Coronary artery (tissue), 2 donors: ENCODE measurements at regions not wholly inside any gene's neighbourhood (a gene's known extent, or its start where the extent isn't known, plus 50 kb on each side); places are given as distances from the start of the nearest gene placed in this dataset.

Source experiments
- DNase-seq: peaks from one replicate; pipeline ENCODE4 v3.0.0-alpha.2; 2017; ENCODE audit warnings: low spot score
- H3K27ac ChIP-seq, 2 donors: fragments of 200-600 bp; sonication (generic); one replicate each; pipeline ENCODE4 v1.5.1; 2016 to 2019
- H3K4me3 ChIP-seq: fragments of 200-600 bp; sonication (generic); 2 replicates; pipeline ENCODE4 v1.5.1; 2016; ENCODE audit warnings: mild to moderate bottlenecking, moderate library complexity
- TF ChIP-seq, protein P1 (sequence below): fragments of 200-600 bp; sonication (generic); IDR thresholded peaks from one replicate; pipeline ENCODE4 v1.5.1; 2019; ENCODE audit warnings: antibody characterized with exemption

DNA sequence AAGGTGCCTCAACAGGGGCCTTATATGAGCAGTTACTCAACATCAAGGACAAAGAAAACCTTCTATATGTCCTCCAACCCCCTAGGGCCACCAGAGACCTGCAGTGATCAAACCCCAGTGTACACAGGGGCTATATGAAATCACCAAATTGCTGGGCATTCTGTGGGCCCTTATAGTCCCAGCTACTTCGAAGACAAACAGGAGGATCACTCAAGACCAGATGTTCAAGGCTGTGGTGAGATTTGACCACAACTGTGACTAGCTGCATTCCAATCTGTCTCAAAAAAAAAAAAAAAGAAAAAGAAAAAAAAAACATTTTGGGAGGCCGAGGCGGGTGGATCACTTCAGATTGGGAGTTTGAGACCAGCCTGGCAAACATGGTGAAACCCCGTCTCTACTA lies 51.0 kb upstream of the PRB2 start:
- no peak for DNase-seq
- H3K4me3 ChIP-seq: no peak overlapping the region
- no peak overlapping the region for H3K27ac ChIP-seq
- TF ChIP-seq, protein P1, sequence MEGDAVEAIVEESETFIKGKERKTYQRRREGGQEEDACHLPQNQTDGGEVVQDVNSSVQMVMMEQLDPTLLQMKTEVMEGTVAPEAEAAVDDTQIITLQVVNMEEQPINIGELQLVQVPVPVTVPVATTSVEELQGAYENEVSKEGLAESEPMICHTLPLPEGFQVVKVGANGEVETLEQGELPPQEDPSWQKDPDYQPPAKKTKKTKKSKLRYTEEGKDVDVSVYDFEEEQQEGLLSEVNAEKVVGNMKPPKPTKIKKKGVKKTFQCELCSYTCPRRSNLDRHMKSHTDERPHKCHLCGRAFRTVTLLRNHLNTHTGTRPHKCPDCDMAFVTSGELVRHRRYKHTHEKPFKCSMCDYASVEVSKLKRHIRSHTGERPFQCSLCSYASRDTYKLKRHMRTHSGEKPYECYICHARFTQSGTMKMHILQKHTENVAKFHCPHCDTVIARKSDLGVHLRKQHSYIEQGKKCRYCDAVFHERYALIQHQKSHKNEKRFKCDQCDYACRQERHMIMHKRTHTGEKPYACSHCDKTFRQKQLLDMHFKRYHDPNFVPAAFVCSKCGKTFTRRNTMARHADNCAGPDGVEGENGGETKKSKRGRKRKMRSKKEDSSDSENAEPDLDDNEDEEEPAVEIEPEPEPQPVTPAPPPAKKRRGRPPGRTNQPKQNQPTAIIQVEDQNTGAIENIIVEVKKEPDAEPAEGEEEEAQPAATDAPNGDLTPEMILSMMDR: no peak

DNA sequence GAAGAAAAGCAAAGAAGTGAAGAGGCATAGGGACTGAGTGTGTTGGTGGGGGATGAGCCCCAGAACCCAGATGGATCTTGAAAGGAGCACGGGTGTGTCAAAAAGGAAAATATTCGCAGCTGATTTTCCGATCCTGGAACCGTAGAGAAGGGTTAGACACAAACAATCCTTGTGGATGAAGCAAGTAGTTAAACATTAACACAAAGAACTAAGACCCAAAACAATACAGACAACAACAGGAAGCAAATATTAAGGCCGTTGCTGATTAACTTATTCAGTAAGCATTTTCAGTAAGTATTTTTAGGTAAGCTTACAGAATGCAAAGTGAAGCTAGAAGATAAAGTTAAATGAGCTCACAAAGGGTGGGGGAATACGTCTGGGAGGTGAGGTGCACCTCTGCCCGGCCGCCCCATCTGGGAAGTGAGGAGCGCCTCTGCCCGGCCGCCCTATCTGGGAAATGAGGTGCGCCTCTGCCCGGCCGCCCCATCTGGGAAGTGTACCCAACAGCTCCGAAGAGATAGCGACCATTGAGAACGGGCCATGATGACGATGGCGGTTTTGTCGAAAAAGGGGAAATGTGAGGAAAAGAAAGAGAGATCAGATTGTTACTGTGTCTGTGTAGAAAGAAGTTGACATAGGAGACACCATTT lies 62.8 kb upstream of the PRB2 start:
- Histone ChIP-seq H3K27ac (no peak overlapping the region), H3K4me3 (no peak overlapping the region)
- DNase-seq: no peak
- TF ChIP-seq, protein P1: no peak

DNA sequence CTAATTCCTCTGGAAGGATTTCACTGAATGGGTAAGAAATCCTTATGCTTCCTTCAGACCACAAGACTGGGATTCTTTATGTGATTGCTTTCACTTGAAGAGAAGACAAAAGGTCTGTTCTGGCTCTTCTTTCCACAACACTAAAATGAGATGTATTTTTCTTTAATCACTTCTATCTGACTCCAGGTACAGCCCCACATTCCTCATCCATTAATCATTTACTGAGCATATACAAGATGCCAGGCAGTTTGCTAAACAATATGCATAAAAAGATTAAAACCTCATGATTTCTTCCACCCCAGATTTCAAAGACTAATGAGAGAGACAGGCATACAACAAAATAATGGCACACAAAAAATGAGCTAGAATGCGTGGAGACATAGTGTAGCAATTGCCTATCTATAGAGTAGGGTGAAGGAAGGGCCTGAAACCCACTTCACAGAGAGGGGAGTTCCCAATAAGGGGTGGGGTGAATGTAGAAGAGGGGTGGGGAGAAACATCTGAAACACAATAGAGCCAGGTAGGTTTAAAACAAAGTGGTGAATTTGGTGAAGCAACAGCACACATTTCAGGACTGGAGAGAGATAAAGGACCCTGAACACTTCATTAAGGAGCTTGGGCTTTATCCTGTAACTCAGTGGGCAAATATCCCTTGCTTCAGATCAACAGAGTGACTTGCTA lies 65.1 kb upstream of the PRB2 start:
- TF ChIP-seq, protein P1: no peak
- Histone ChIP-seq H3K27ac (no peak overlapping the region), H3K4me3 (no peak overlapping the region)
- no peak for DNase-seq

DNA sequence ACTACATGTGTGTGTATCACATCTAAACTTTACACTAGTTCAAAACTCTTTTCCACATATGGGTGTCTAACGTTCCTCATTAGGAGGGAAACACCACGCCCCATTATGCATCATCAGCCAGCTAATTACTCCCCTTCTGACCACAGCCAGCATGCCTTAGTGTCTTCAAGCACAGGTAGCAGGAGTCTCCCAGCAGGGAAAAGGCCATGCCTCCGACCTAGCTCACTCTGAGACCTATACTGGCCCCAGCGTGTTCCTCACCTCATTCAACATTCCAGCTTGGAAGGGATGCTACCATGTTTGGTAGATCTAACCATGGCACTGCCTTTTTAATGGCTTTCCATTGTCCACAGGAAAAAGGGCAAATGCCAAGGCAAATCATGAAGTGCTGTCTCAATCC lies 66.1 kb upstream of the PRB2 start:
- H3K4me3 ChIP-seq: no peak overlapping the region
- no peak overlapping the region for H3K27ac ChIP-seq
- TF ChIP-seq, protein P1: no peak
- no peak for DNase-seq

DNA sequence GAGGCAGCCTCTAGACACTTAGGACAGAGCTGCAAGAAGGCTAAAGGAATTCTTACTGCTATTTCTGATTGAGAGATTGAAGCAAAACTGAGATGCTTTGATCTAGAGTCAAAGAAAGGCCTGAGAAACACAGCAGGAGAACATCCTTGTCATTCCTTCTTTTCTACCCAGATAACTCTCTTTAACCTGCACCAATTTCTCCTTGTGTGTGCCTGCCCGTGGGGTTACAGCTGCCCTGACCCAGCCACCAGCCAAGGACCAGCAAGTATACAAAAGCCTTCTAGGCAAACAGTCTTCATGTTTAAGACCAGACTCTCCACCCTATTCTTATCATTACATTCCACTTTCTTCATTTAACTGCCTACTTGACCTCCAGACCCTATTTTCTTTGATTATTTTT lies 81.7 kb upstream of the PRB2 start:
- no peak overlapping the region for H3K27ac ChIP-seq
- TF ChIP-seq, protein P1: no peak

DNA sequence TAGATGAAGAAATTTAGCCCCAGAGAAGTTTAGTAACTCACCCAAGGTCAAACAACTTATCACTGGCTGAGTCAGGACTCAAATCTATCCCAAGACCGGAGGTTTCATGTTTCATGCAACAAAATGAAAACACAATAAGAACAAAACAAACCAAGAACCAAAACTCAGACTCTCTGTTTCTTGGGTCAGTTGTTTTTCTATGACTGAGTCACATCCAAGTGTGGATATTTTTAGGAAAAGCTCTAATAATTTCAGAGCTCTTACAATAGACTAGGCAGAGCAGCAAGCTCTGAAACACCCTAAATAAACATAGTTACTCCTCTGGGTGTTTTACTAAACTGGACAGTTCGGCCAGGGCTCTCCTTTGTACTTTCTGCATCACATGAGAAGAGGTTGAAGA lies 87.6 kb upstream of the PRB2 start:
- no peak for DNase-seq
- TF ChIP-seq, protein P1: no peak
- Histone ChIP-seq H3K27ac (no peak overlapping the region), H3K4me3 (no peak overlapping the region)

More for the DNA sequence above, 81.7 kb upstream of the PRB2 start:
- DNase-seq: no peak
- no peak overlapping the region for H3K4me3 ChIP-seq
